Fibroblast of lung (primary cell): ENCODE measurements at regions not wholly inside any gene's neighbourhood (a gene's known extent, or its start where the extent isn't known, plus 50 kb on each side); places are given as distances from the start of the nearest gene placed in this dataset.

Experiments used
- DNase-seq, 2 donors: peaks; one replicate each; pipeline versions ENCODE4 v3.0.0 to v3.0.0-alpha.2; 2010; ENCODE audit warnings: low read depth in 2 of 2
- H2AFZ ChIP-seq: 2 replicates; pipeline ENCODE4 v1.5.1; 2012; ENCODE audit warnings: low read length, control low read depth, inconsistent platforms
- H3K27ac ChIP-seq: 2 replicates; pipeline ENCODE4 v1.5.1; 2011; ENCODE audit warnings: low read length, control low read depth; ENCODE audit not compliant: insufficient read depth
- H3K27me3 ChIP-seq: 2 replicates; pipeline ENCODE4 v1.5.1; 2011; ENCODE audit warnings: mild to moderate bottlenecking, low read length; ENCODE audit not compliant: control insufficient read depth, insufficient read depth
- H3K36me3 ChIP-seq: 2 replicates; pipeline ENCODE4 v1.5.1; 2011; ENCODE audit warnings: low read length; ENCODE audit not compliant: control insufficient read depth, insufficient read depth
- H3K4me1 ChIP-seq: 2 replicates; pipeline ENCODE4 v1.5.1; 2011; ENCODE audit warnings: low read length; ENCODE audit not compliant: control insufficient read depth, insufficient read depth; ENCODE audit errors: extremely low read depth
- H3K4me2 ChIP-seq: 2 replicates; pipeline ENCODE4 v1.5.1; 2011; ENCODE audit warnings: low read length, control low read depth; ENCODE audit not compliant: insufficient read depth; ENCODE audit errors: extremely low read depth
- H3K4me3 ChIP-seq, 4 experiments: fragments of 200-600 bp in 1 of 4; sonication (generic) in 1 of 4; replicated peaks in 1 of 4; 2 replicates each; pipeline ENCODE4 v1.5.1; 2011 to 2016; ENCODE audit warnings: low read length in 4 of 4, low read depth in 3 of 4, mild to moderate bottlenecking in 3 of 4, control low read depth in 2 of 4, inconsistent platforms in 1 of 4, mixed read lengths in 1 of 4; ENCODE audit not compliant: insufficient read depth in 1 of 4; ENCODE audit errors: control extremely low read depth in 1 of 4
- H3K79me2 ChIP-seq: 2 replicates; pipeline ENCODE4 v1.5.1; 2012; ENCODE audit warnings: mild to moderate bottlenecking, low read length, inconsistent platforms; ENCODE audit not compliant: control insufficient read depth, insufficient read depth
- H3K9ac ChIP-seq: 2 replicates; pipeline ENCODE4 v1.5.1; 2011; ENCODE audit warnings: mild to moderate bottlenecking, low read length, control low read depth; ENCODE audit not compliant: insufficient read depth
- H3K9me3 ChIP-seq: 2 replicates; pipeline ENCODE4 v1.5.1; 2012; ENCODE audit warnings: low read depth, low read length; ENCODE audit not compliant: control insufficient read depth, insufficient read depth
- H4K20me1 ChIP-seq: 2 replicates; pipeline ENCODE4 v1.5.1; 2011; ENCODE audit warnings: low read length; ENCODE audit not compliant: control insufficient read depth, insufficient read depth; ENCODE audit errors: extremely low read depth
- CTCF ChIP-seq, 2 donors: IDR thresholded peaks in 1 of 2; conservative IDR thresholded peaks in 1 of 2; 1 replicate in 1 of 2; 2 replicates in 1 of 2; pipeline ENCODE4 v1.5.1; 2011 to 2012; ENCODE audit warnings: low read length in 2 of 2, control low read depth in 1 of 2, inconsistent platforms in 1 of 2, low read depth in 1 of 2, mild to moderate bottlenecking in 1 of 2
- EZH2 ChIP-seq: IDR thresholded peaks from 2 replicates; pipeline ENCODE4 v1.5.1; 2012; ENCODE audit warnings: low read length, control low read depth, mild to moderate bottlenecking; ENCODE audit errors: missing control alignments

DNA sequence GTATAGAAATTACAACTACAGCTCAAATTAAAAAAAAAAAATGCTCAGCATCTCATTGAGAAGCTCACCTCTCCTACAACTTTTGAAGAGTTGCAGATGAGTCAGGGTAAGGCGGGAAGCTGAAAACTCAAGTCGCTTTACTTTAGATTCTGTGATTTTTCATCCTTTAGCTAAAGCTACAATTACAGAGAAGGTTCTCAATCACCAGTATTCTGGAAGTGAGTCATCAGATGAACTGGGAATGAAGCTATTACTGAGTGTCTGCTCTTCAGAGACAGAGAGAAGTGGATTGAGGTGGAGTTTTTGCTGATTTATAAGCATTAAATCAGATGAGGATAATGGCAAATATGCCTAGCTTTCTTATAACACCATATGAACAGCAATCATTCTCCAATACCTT, 91.9 kb downstream of the TFAP2A start:
- Histone ChIP-seq H3K4me2 (no peak overlapping the region), H4K20me1 (no peaks in the 10 kb centered on the region), H3K27me3 (no peaks in the 10 kb centered on the region), H3K9ac (no peak overlapping the region), H3K36me3 (no peaks in the 10 kb centered on the region), H3K4me1 (no peaks in the 10 kb centered on the region), H3K4me3 (no peak overlapping the region), H3K9me3 (no peaks in the 10 kb centered on the region), H2AFZ (no peak overlapping the region), H3K27ac (no peak overlapping the region), H3K79me2 (no peaks in the 10 kb centered on the region)
- TF ChIP-seq CTCF (conservative IDR thresholded peaks at IDR 0.05 in 1 of 2, IDR thresholded peaks at IDR 0.05 in 1 of 2; ENCODE audit: low read depth in 1 of 2, low read length in 2 of 2) (no peak), EZH2 (no peak)
- peak in 1 of 2 donors; percentile 40 for DNase-seq

- Histone ChIP-seq H3K9me3 (no peaks in the 10 kb centered on the region), H3K4me1 (no peaks in the 10 kb centered on the region), H3K27me3 (no peaks in the 10 kb centered on the region), H4K20me1 (no peaks in the 10 kb centered on the region), H3K36me3 (no peaks in the 10 kb centered on the region), H2AFZ (no peak overlapping the region), H3K4me2 (no peak overlapping the region), H3K4me3 (no peak overlapping the region), H3K79me2 (no peaks in the 10 kb centered on the region), H3K27ac (no peak overlapping the region), H3K9ac (no peak overlapping the region)
- peak in 1 of 2 donors; percentile 43 for DNase-seq
- TF ChIP-seq EZH2 (no peak), CTCF (conservative IDR thresholded peaks at IDR 0.05 in 1 of 2, IDR thresholded peaks at IDR 0.05 in 1 of 2; ENCODE audit: low read depth in 1 of 2, low read length in 2 of 2) (no peak)
Observed at GRCh38 chr6:10320291-10320690, 94.6 kb downstream of the TFAP2A start.

DNA sequence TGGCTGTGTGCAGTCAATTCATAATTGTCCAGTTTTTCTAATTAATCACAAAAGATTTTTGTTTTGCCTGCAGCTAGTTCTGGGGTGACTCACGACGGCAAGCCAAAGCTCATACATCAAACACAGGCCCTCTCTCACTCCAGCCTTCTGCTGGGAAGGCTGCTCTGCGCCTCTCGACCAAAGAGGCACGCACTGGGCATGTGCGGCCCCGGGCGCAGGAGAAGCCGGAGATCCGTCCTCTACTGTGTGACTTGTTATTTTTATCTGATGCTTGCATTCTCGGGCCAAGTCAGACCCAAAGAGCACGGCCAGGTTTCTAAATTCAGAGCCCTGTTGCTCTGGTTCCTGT, 98.5 kb downstream of the TFAP2A start:
- Histone ChIP-seq H2AFZ (no peak overlapping the region), H3K4me1 (no peaks in the 10 kb centered on the region), H3K9ac (no peak overlapping the region), H3K27me3 (no peaks in the 10 kb centered on the region), H3K36me3 (no peaks in the 10 kb centered on the region), H3K4me2 (no peak overlapping the region), H3K4me3 (no peak overlapping the region), H3K27ac (no peak overlapping the region), H3K9me3 (no peaks in the 10 kb centered on the region), H4K20me1 (no peaks in the 10 kb centered on the region), H3K79me2 (no peaks in the 10 kb centered on the region)
- DNase-seq, result peak; percentile 22 to 96
- TF ChIP-seq CTCF (conservative IDR thresholded peaks at IDR 0.05 in 1 of 2, IDR thresholded peaks at IDR 0.05 in 1 of 2; ENCODE audit: low read depth in 1 of 2, low read length in 2 of 2), result no peak
- TF ChIP-seq EZH2, result no peak
